Muscle layer of duodenum (tissue), 2 donors: ENCODE measurements at regions not wholly inside any gene's neighbourhood (a gene's known extent, or its start where the extent isn't known, plus 50 kb on each side); places are given as distances from the start of the nearest gene placed in this dataset.
"Not testable (repeated sequence)": the region's sequence is repeated elsewhere in the genome, so short reads cannot be mapped to it uniquely, and the experiment has no call there.

ENCODE experiments used
- H3K27ac ChIP-seq: one replicate; pipeline ENCODE4 v1.7.0; 2013; ENCODE audit warnings: mild to moderate bottlenecking, low read length
- H3K27me3 ChIP-seq: one replicate; pipeline ENCODE4 v1.7.0; 2013; ENCODE audit warnings: low read depth, mild to moderate bottlenecking, control low read depth, low read length
- H3K36me3 ChIP-seq, 2 donors: one replicate each; pipeline ENCODE4 v1.7.0; 2013; ENCODE audit warnings: low read length in 2 of 2, control low read depth in 1 of 2, mild to moderate bottlenecking in 1 of 2; ENCODE audit not compliant: insufficient read depth in 2 of 2, control insufficient read depth in 1 of 2
- H3K4me1 ChIP-seq, 2 donors: one replicate each; pipeline ENCODE4 v1.7.0; 2013; ENCODE audit warnings: low read length in 2 of 2, mild to moderate bottlenecking in 2 of 2, control low read depth in 1 of 2, moderate library complexity in 1 of 2; ENCODE audit not compliant: insufficient read depth in 2 of 2, control insufficient read depth in 1 of 2
- H3K4me3 ChIP-seq, 2 donors: one replicate each; pipeline ENCODE4 v1.7.0; 2013; ENCODE audit warnings: low read length in 2 of 2, low read depth in 1 of 2, mild to moderate bottlenecking in 1 of 2
- H3K9me3 ChIP-seq, 2 donors: one replicate each; pipeline ENCODE4 v1.7.0; 2013; ENCODE audit warnings: low read length in 2 of 2, control low read depth in 1 of 2, mild to moderate bottlenecking in 1 of 2; ENCODE audit not compliant: control insufficient read depth in 1 of 2
- donor health status: healthy.

DNA sequence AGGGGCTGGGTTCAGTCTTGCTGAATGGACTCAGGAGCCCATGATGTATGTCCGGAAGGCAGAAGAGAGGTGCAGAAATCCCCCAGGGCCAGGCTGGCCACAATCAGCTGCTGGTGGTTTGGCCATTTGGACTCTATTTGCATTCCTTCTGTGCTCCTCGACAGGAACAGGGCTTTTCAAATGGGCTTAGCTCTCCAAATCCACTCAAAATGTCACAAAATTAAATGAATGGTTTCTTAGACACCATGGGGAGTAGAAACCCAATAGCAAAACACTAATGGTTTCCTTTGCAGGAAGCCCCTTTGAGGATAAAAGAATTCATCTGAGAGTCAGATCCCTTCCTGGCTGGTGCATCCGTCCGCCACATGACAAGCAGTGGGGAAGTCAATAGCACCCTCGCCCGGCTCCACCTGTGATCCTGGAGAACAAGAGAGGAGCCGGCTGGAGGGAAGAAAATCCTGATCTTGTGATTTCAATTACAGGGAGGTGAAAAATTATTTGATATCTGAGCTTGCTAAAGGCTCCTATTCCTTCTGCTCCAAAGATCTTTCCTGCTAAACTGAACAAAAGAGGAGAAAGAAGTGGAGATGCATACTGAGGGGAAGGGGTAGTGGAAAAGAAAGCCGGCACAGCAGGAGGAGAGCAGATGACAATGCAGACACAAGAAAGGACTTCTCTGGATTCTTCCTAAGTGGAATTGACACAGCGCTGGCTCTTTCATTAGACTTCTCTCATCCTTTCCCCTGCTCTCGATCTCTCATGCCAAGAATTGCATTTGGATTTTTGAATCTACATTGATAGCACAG is 190.7 kb downstream of the C7orf25 start:
- Histone ChIP-seq H3K9me3 (no peaks in the 10 kb centered on the region), H3K4me3 (no peak overlapping the region), H3K27me3 (no peaks in the 10 kb centered on the region), H3K4me1 (peaks cover 0 to 7% of the 10 kb centered on the region in 2 donors), H3K27ac (no peak overlapping the region), H3K36me3 (no peaks in the 10 kb centered on the region)

DNA sequence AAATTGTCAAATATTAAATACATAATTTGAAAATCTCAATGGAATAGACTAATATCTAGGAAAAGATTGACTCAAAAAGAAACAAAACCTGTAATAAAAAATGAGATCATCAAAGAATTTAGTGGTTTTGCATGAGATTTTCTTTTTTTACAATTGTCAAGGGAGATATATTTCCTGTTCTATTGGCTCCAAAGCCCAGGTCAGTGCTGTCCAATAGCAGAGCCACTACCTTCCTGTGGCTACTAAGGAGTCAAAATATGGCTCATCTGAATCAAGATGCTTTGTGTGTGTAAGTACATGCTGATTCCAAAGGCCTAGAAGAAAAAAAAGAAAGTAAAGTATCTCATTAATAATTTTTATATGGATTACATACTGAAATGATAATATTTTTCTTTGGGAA is 191.9 kb downstream of the C7orf25 start:
- Histone ChIP-seq H3K27ac (no peak overlapping the region), H3K4me1 (peaks cover 0 to 7% of the 10 kb centered on the region in 2 donors), H3K4me3 (no peak overlapping the region), H3K9me3 (no peaks in the 10 kb centered on the region), H3K36me3 (no peaks in the 10 kb centered on the region), H3K27me3 (no peaks in the 10 kb centered on the region)

DNA sequence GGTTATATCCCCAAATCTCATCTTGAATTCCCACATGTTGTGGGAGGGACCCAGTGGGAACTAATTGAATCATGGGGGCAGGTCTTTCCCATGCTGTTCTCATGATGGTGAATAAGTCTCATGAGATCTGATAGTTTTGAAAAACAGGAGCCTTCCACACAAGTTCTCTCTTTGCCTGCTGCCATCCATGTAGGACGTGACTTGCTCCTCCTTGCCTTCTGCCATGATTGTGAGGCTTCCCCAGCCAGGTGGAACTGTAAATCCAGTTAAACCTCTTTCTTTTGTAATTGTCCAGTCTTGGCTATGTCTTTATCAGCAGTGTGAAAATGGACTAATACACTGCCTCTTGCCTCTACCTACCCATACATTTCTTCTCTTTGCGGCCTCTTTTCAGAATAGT is 193.4 kb downstream of the C7orf25 start:
- not testable (repeated sequence) for H3K4me1 ChIP-seq, H3K36me3 ChIP-seq, H3K27ac ChIP-seq, H3K4me3 ChIP-seq, H3K27me3 ChIP-seq, H3K9me3 ChIP-seq

DNA sequence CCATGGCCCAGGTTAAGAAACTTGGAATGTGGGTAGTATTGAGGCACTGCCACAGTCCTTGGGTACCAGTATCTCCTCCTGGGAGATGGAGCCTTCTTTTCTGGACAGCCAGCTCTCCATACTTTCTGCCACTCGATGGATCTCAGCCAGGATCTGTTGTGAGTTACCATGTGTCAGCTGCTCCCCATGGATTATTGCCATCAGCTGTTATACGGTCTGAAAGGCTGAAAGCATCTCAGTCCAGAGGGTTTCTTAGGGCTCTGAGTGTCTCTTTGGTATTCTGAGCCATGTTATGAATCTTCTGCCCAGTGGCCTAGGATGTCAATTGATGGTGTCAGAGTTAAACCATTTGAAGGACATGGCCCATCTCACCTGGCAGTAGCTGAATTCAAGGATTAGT is 197.5 kb downstream of the C7orf25 start:
- no peak overlapping the region for H3K4me3 ChIP-seq
- no peak overlapping the region for H3K27ac ChIP-seq
- no peaks in the 10 kb centered on the region for H3K36me3 ChIP-seq
- H3K27me3 ChIP-seq, result no peaks in the 10 kb centered on the region
- H3K4me1 ChIP-seq, result no peaks in the 10 kb centered on the region
- H3K9me3 ChIP-seq, result peaks cover 0 to 3% of the 10 kb centered on the region in 2 donors

DNA sequence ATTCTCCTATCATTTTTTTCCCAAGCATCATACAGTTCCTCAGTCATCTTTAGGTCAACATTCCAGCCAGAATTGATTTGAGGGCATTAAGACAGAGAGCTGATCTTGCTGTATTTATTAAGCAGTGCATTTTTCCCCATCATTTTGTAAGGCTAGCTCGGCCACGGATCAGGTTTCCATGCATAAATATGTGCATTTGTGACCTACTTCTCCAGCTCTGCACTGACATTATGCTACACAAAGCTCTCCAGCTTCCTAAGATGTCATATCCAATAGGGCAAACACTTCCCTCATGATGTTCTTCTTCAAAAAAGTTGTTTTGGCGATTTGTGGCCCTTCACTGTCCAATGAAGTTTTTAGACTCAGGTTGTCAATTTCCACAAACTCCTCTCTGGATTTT is 202.6 kb downstream of the C7orf25 start:
- Histone ChIP-seq H3K27me3 (no peaks in the 10 kb centered on the region), H3K36me3 (no peaks in the 10 kb centered on the region), H3K27ac (no peak overlapping the region), H3K9me3 (peaks cover 0 to 3% of the 10 kb centered on the region in 2 donors), H3K4me1 (no peaks in the 10 kb centered on the region), H3K4me3 (no peak overlapping the region)

DNA sequence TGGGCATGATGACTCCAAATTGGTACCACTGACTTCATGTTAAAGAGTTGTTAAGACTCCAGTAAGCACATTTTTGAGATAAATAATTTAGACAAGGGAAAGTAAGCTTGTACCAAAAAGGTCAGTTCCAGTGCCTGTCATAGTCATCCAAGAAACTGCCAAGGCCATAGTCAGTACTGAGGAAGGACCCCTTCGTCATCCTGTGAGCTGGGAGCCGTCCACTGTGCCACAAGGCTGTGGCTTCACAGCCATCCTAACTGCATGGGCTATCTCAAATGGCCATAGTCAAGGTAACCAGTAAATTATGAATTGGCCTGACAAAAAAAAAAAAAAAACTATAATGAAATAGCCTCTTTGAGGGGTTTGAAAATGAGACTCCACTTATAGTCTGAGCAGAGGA is 207.2 kb downstream of the C7orf25 start:
- Histone ChIP-seq H3K27me3 (no peaks in the 10 kb centered on the region), H3K36me3 (no peaks in the 10 kb centered on the region), H3K4me1 (peaks cover 4 to 12% of the 10 kb centered on the region in 2 donors), H3K9me3 (no peaks in the 10 kb centered on the region), H3K4me3 (no peak overlapping the region), H3K27ac (no peak overlapping the region)

DNA sequence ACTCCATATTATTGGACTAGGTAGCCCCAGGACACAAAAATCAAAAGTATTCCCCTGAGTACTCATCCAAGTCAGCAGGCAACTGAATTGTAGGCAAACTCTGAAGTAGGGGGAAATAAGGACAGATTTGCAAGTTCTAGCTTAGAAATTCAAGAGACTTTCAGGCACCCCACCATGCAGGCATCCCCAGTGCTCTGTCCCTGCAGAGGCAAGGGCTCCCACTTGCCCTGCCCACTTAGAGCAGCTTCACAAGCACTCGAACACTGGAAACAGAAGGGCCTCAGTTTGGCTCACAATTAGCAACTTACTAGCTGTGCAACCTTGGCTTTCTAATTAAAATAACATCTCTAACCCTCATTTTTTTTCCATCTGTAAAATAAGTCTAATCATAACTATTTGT is 209.2 kb downstream of the C7orf25 start:
- H3K36me3 ChIP-seq, result no peaks in the 10 kb centered on the region
- no peaks in the 10 kb centered on the region for H3K27me3 ChIP-seq
- H3K4me3 ChIP-seq, result no peak overlapping the region
- no peaks in the 10 kb centered on the region for H3K9me3 ChIP-seq
- H3K4me1 ChIP-seq, result peaks cover 11 to 24% of the 10 kb centered on the region in 2 donors
- no peak overlapping the region for H3K27ac ChIP-seq

DNA sequence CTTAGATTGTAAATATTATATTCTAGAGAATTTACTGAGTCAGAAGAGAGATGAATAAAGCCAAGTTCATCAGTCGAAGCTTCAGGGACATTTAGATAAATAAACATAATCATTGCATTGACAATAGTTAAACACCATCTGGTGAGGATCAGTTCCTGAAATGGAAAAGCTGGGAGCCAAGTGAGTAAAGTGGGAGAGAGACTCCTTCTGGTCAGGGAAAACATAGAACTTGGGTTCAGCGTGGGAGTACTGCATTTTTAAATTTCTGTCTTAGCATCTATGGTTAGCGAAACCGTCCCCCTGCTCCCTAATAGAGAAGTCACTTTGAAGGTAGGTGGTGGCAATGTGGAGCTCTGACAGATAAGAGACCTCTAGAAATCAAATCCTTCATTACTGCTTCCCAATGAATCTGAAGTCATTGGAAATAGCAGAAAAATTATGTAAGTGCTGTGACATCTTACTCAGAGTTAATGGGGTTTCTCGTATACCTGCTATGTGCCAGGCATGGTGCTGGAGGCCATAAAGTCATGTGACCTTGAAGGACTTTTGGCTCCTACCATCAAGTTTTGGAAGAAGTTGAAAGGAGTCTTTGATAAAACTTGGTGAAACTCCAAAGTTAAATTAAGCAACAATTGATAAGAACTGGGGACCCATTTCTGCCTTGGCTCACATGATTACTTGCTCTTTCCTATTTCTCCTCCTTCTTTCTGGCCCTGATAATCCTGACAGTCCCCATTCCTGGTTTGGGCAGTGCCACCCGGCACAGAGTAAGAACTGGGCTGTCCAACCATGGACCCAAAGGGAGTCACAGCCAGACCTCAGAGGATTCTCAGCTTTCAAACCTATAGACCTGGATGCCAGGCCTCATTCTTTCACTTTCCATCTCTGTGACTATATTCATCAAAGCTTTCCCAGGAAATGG is 211.2 kb downstream of the C7orf25 start:
- H3K4me3 ChIP-seq, result no peak overlapping the region
- H3K27me3 ChIP-seq, result no peaks in the 10 kb centered on the region
- H3K4me1 ChIP-seq, result peaks cover 11 to 28% of the 10 kb centered on the region in 2 donors
- no peak overlapping the region for H3K27ac ChIP-seq
- H3K9me3 ChIP-seq, result no peaks in the 10 kb centered on the region
- no peaks in the 10 kb centered on the region for H3K36me3 ChIP-seq

DNA sequence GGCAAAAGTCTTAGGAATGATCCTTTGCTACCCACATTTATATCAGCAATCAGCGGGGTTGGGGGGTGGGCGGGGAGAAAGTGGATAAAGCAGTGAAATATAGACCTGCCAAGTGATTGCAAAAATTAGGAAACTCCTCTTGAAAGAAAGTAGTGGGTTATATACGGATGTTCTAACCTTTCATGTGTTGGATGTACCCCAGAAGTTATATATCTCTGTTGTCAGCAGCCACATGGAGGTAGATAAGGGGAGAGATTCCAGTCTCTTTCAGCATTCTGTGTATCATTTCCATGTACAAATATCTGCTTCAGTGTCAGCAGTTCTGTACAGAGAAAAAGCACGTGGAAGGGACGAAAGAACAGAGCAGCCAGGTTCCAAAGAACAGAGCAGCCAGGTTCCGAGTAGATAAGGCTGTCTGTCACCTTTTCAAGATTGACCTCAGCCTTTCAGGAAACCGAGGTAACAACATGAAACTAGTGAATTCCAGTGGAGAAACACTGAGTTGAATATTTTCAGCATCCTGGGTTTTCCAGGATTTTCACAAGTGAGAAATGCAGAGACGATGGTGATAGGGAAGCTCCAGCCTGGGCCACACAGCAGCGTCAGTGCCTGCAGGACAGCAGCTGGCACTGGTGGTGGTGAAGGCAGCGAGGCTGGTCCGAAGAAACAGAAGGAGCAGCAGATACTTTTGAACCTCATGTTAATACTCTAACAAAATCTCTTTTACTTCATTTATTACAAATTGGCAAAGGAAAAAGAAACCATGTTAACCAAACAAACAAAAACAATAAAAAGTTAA is 212.3 kb downstream of the C7orf25 start:
- H3K27me3 ChIP-seq, result no peaks in the 10 kb centered on the region
- no peaks in the 10 kb centered on the region for H3K9me3 ChIP-seq
- H3K4me3 ChIP-seq, result no peak overlapping the region
- H3K36me3 ChIP-seq, result no peaks in the 10 kb centered on the region
- peak overlapping the region; percentile 2 for H3K27ac ChIP-seq
- peaks cover 11 to 39% of the 10 kb centered on the region in 2 donors for H3K4me1 ChIP-seq

DNA sequence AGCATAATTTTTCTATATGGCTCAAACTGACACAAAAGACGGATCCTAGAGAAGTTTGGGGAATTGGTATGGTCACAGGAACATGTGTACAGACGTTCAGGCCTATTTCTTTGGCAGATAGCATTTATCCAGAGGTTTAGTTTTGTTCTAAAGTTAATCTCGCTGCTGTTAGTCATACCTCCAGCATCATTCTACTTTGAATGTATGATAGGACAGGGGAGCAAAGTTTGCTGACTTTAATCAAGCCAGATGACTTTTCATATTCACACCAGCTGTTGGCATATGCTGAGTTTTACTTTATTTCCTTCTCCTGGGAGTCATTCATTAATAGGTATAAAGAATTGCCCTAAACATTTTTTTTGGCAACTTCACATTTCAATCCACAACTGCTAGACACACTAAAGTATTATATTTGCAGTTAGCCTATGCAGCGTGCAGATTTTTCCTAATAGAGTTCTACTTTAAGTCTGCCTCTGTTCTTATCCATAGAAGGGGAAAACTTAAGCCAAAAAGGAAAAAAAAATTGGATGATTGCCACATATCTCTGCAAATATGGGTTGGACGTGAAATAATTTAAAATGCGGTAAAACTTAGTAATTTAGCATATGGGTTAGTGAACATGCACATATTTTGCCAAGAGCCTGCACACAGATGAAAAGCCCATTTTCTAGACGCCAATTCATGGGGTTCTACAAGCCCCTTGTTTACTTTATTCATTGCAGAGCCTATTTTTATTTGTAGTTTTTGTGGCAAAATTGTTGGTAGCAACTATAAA is 213.1 kb downstream of the C7orf25 start:
- peaks cover 11 to 40% of the 10 kb centered on the region in 2 donors for H3K4me1 ChIP-seq
- H3K27ac ChIP-seq, result no peak overlapping the region
- H3K36me3 ChIP-seq, result no peaks in the 10 kb centered on the region
- H3K4me3 ChIP-seq, result no peak overlapping the region
- no peaks in the 10 kb centered on the region for H3K9me3 ChIP-seq
- H3K27me3 ChIP-seq, result no peaks in the 10 kb centered on the region
